ENCODE measurements at regions not wholly inside any gene's neighbourhood (a gene's known extent, or its start where the extent isn't known, plus 50 kb on each side); places are given as distances from the start of the nearest gene placed in this dataset.
A peak's percentile ranks its signal among the peaks of the same experiment; 100 is the strongest.

- Histone ChIP-seq H3K4me1 (peaks cover 0 to 66% (median 52%) of the 10 kb centered on the region in 4 donors), H3K27me3 (no peaks in the 10 kb centered on the region), H3K4me3 (no peak overlapping the region), H3K36me3 (no peaks in the 10 kb centered on the region), H3K27ac (peak overlapping the region in 2 of 4 donors; percentile 13 to 24), H3K9me3 (no peaks in the 10 kb centered on the region)
- TF ChIP-seq EP300 (IDR thresholded peaks at IDR 0.05), result peak in 1 of 4 donors; percentile 9
- no peak for TF ChIP-seq POLR2A (IDR thresholded peaks at IDR 0.05)
- TF ChIP-seq POLR2AphosphoS5 (IDR thresholded peaks at IDR 0.05), result no peak
- WGBS, 2 donors, result 7 to 39% methylated on average over 2 of the region's 2 CpGs
- intact Hi-C loops (cut with DNase I), result no loop called here
- DNase-seq, result no peak
Observed at GRCh38 chr6:56802584-56802983, 152.3 kb upstream of the BEND6 start.

GRCh38 chr6:56799989-56800388 lies 154.9 kb upstream of the BEND6 start:
- Histone ChIP-seq H3K4me1 (peaks cover 0 to 67% (median 48%) of the 10 kb centered on the region in 4 donors), H3K27ac (no peak overlapping the region), H3K27me3 (no peaks in the 10 kb centered on the region), H3K9me3 (no peaks in the 10 kb centered on the region), H3K36me3 (no peaks in the 10 kb centered on the region), H3K4me3 (no peak overlapping the region)
- WGBS, 2 donors, result 54 to 66% methylated on average over 3 of the region's 3 CpGs
- no peak for DNase-seq
- intact Hi-C loops (cut with DNase I), result no loop called here
- no peak for TF ChIP-seq EP300 (IDR thresholded peaks at IDR 0.05)
- no peak for TF ChIP-seq CTCF (IDR thresholded peaks at IDR 0.05)
- TF ChIP-seq POLR2AphosphoS5 (IDR thresholded peaks at IDR 0.05), result no peak
- no peak for TF ChIP-seq POLR2A (IDR thresholded peaks at IDR 0.05)

- TF ChIP-seq CTCF (IDR thresholded peaks at IDR 0.05), result no peak
- peak in 1 of 4 donors; percentile 16 for TF ChIP-seq EP300 (IDR thresholded peaks at IDR 0.05)
- TF ChIP-seq POLR2AphosphoS5 (IDR thresholded peaks at IDR 0.05), result peak in 1 of 4 donors; percentile 34
- peaks cover 0 to 70% (median 52%) of the 10 kb centered on the region in 4 donors for H3K4me1 ChIP-seq
- H3K4me3 ChIP-seq, result no peak overlapping the region
- peak overlapping the region in 2 of 4 donors; percentile 21 to 54 for H3K27ac ChIP-seq
- H3K36me3 ChIP-seq, result no peaks in the 10 kb centered on the region
- no peaks in the 10 kb centered on the region for H3K27me3 ChIP-seq
- no peaks in the 10 kb centered on the region for H3K9me3 ChIP-seq
- intact Hi-C loops (cut with DNase I), result no loop called here
- 74 to 76% methylated on average over 2 of the region's 2 CpGs for whole genome bisulfite sequencing, 2 donors
- DNase-seq, result no peak
Observed at GRCh38 chr6:56798163-56798562, 155.5 kb upstream of the DST start.

GRCh38 chr6:56796196-56796532 lies 153.5 kb upstream of the DST start:
- Histone ChIP-seq H3K9me3 (no peaks in the 10 kb centered on the region), H3K4me1 (peaks cover 0 to 62% (median 45%) of the 10 kb centered on the region in 4 donors), H3K4me3 (no peak overlapping the region), H3K27ac (no peak overlapping the region), H3K27me3 (no peaks in the 10 kb centered on the region), H3K36me3 (no peaks in the 10 kb centered on the region)
- DNase-seq, result no peak
- intact Hi-C loops (cut with DNase I), result no loop called here
- no peak for TF ChIP-seq POLR2AphosphoS5 (IDR thresholded peaks at IDR 0.05)
- TF ChIP-seq POLR2A (IDR thresholded peaks at IDR 0.05), result no peak
- TF ChIP-seq EP300 (IDR thresholded peaks at IDR 0.05), result no peak
- TF ChIP-seq CTCF (IDR thresholded peaks at IDR 0.05), result no peak
- 73 to 79% methylated on average over 1 of the region's 1 CpG for WGBS, 2 donors

GRCh38 chr6:56795466-56796195 lies 152.9 kb upstream of the DST start:
- no peaks in the 10 kb centered on the region for H3K27me3 ChIP-seq
- no peaks in the 10 kb centered on the region for H3K36me3 ChIP-seq
- H3K4me1 ChIP-seq, result peaks cover 0 to 67% (median 50%) of the 10 kb centered on the region in 4 donors
- no peak for DNase-seq
- TF ChIP-seq POLR2AphosphoS5 (IDR thresholded peaks at IDR 0.05) (no peak), CTCF (IDR thresholded peaks at IDR 0.05) (no peak), EP300 (IDR thresholded peaks at IDR 0.05) (no peak), POLR2A (IDR thresholded peaks at IDR 0.05) (no peak)
- 69 to 81% methylated on average over 6 of the region's 6 CpGs for WGBS, 2 donors
- H3K9me3 ChIP-seq, result no peaks in the 10 kb centered on the region
- no peak overlapping the region for H3K4me3 ChIP-seq
- intact Hi-C loops (cut with DNase I), result no loop called here
- H3K27ac ChIP-seq, result no peak overlapping the region
